Right cardiac atrium (tissue), 5 donors: ENCODE measurements at regions not wholly inside any gene's neighbourhood (a gene's known extent, or its start where the extent isn't known, plus 50 kb on each side); places are given as distances from the start of the nearest gene placed in this dataset.
"Not testable (repeated sequence)": the region's sequence is repeated elsewhere in the genome, so short reads cannot be mapped to it uniquely, and the experiment has no call there.

Experiments used
- ATAC-seq, 2 donors: fragments of 200-7000 bp; cut with Tn5 transposase; one replicate each; pipeline versions ENCODE4 v1.8.0 to v1.9.1; 2020; ENCODE audit warnings: moderate library complexity in 2 of 2, mild to moderate bottlenecking in 1 of 2
- DNase-seq, 3 donors: peaks; one replicate each; pipeline ENCODE4 v3.0.0-alpha.2; 2020
- H3K27ac ChIP-seq: one replicate; pipeline ENCODE4 v1.5.1; 2013; ENCODE audit warnings: mild to moderate bottlenecking, low read length, control low read depth, moderate library complexity
- H3K27me3 ChIP-seq: one replicate; pipeline ENCODE4 v1.6.1; 2013; ENCODE audit not compliant: control insufficient read depth, insufficient read depth
- H3K4me1 ChIP-seq: one replicate; pipeline ENCODE4 v1.6.1; 2013; ENCODE audit warnings: low read length; ENCODE audit not compliant: control insufficient read depth, insufficient read depth
- H3K4me3 ChIP-seq: one replicate; pipeline ENCODE4 v1.5.1; 2013; ENCODE audit warnings: low read length, control low read depth
- H3K9me3 ChIP-seq: one replicate; pipeline ENCODE4 v1.6.1; 2013; ENCODE audit warnings: low read length; ENCODE audit not compliant: control insufficient read depth
- WGBS: extraction: QIAGEN DNeasy Blood & Tissue Kit; methylation state at CpG from one replicate; pipeline ENCODE4 v1.1.7; 2013; 5-methylcytosine and 5-hydroxymethylcytosine counted together
- intact Hi-C, 4 donors: fragments of 100-400 bp; cut with DNase I; formaldehyde crosslinking; loops; one replicate each; pipeline versions ENCODE4 v1.11.0 to v1.14.0; 2022 to 2023
- donor health status: healthy with polysubstance abuse.
- donor health status: DM: no; HTN: yes; CAD: no.
- donor health status: DM: no; HTN: no; CAD: no.
- donor health status: DM: no; HTN: yes; CAD: no; lungs with severe emphysema.
- donor health status: DM: yes; HTN: yes; CAD: no.

DNA sequence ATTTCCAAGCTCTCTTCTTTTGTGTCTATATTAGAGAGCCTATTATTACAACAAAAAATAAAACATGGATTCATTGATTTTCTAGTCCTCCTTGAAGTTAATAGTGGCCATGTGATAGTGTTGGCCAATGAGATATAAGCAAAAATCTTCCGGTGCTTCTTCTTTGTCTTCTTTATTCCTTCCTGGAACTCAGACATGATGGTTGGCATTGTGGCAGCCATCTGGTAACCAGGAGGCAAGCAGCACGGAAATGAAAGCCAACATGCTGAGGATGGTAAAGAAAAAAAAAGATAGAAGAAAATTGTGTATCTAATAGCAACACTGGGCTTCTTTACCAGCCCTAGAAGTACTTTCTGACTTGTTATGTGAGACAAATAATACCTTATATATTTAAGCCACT is 50.8 kb upstream of the SEL1L start:
- 88% methylated on average over 2 of the region's 2 CpGs for WGBS
- Histone ChIP-seq H3K27ac (no peak overlapping the region), H3K4me1 (no peaks in the 10 kb centered on the region), H3K9me3 (no peaks in the 10 kb centered on the region), H3K27me3 (no peaks in the 10 kb centered on the region), H3K4me3 (no peak overlapping the region)
- intact Hi-C loops: no loop called here
- DNase-seq (no peak), ATAC-seq (no peak)

DNA sequence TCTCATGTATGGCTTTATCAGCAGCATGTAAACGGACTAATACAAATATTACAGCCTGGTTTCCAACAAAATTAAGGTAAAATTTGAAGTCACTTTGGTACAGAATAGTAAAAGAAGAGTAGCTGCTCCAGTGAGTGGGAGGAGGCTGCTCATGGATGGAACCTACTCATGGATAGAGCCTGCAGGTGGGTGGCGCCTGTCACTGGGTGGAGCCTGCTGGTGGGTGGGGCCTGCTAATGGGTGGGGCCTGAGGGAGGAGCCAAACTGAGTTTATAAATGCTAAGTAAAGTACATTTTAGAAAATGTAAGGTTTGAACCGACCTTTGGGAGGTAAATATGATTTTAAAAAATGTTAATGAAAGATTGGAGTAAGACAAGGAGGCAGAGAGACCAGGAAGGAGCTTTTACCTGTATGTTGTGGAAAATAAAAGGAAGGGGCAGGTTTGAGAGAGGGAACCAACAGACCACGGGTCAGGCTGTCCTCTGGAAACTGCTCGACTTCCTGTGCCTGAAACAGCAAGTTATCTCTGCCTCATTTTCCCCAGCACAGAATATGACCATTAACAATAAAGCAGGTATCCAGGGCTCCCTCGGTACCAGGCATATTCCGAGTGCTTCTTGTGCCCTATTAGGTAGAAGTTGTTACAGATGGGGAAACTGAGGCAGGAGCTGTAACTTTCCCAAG is 55.9 kb upstream of the SEL1L start:
- Histone ChIP-seq H3K4me3 (no peak overlapping the region), H3K9me3 (no peaks in the 10 kb centered on the region), H3K27ac (no peak overlapping the region), H3K27me3 (no peaks in the 10 kb centered on the region), H3K4me1 (no peaks in the 10 kb centered on the region)
- WGBS: 91% methylated on average over 7 of the region's 7 CpGs
- DNase-seq: no peak
- ATAC-seq: no peak
- intact Hi-C loops: no loop called here

DNA sequence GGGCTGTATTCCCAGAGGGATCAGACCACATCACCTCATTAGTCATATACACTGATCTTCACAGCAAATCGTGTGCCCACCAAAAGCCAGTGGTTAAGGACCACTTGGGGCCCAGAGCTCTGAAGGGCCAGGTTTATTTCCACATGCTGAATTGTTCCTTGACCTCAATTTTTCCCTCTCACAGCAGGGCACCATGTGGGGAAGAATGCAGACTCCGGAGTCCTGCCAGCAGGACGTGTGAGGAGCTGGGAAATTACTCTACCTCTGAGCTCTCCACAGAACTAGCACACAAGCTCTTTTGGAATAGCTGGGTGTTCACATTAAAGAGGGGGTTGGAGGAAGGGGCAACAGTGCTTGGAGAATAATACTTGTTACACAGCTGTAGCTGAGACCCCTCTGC is 57.6 kb upstream of the SEL1L start:
- no peaks in the 10 kb centered on the region for H3K9me3 ChIP-seq
- ATAC-seq (no peak), DNase-seq (no peak)
- no peak overlapping the region for H3K27ac ChIP-seq
- H3K4me3 ChIP-seq: no peak overlapping the region
- H3K27me3 ChIP-seq: no peaks in the 10 kb centered on the region
- H3K4me1 ChIP-seq: no peaks in the 10 kb centered on the region
- 66% methylated on average over 3 of the region's 3 CpGs for WGBS
- intact Hi-C loops: no loop called here

DNA sequence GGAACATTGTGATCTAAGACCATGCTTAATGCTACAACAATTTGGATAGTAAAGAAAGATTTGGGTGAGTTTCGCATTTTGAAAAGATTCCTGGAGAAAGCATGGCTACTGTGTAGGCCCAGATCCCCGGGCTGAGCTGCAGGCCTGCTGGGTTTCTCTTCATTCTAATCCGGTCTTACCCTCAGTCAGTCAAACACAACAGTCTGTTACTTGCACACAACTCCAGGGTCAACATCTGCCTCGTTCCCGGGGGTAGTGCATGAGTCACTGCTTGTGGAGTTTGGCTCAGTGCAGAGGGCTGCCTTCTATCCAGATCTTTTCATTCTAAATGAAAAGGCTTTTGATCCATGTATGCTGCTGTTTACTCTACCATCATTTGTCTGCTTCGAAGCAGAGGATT is 60.4 kb upstream of the SEL1L start:
- Histone ChIP-seq H3K9me3 (no peaks in the 10 kb centered on the region), H3K4me3 (no peak overlapping the region), H3K4me1 (no peaks in the 10 kb centered on the region), H3K27ac (no peak overlapping the region), H3K27me3 (no peaks in the 10 kb centered on the region)
- DNase-seq: peak; percentile 30 to 69 (median 65)
- intact Hi-C loops: no loop called here
- WGBS: 42% methylated on average over 6 of the region's 6 CpGs
- ATAC-seq: peak; percentile 83 to 91

DNA sequence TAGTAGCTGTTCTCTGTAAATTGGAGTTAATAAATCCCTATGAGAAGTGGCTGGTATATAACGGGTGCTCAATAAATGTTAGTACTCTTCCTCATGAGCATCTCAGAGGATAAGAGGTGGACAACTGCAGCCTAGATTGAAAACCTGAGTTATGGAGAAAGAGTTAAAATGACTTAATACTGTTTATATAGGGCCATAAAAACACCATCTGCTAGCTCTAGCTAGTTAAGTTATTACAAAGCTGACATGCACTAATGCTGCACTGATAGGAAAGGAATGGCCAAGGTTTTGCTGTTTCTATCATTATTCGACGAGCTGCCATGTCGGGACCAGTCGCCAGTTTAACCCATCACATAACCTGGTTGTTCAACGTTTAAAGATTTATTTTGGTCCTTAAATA is 72.0 kb upstream of the SEL1L start:
- no peak for DNase-seq
- no peaks in the 10 kb centered on the region for H3K4me1 ChIP-seq
- H3K27me3 ChIP-seq: no peaks in the 10 kb centered on the region
- no peak overlapping the region for H3K4me3 ChIP-seq
- 60% methylated on average over 6 of the region's 6 CpGs for WGBS
- no peaks in the 10 kb centered on the region for H3K9me3 ChIP-seq
- intact Hi-C loops: no loop called here
- no peak for ATAC-seq
- H3K27ac ChIP-seq: no peak overlapping the region

DNA sequence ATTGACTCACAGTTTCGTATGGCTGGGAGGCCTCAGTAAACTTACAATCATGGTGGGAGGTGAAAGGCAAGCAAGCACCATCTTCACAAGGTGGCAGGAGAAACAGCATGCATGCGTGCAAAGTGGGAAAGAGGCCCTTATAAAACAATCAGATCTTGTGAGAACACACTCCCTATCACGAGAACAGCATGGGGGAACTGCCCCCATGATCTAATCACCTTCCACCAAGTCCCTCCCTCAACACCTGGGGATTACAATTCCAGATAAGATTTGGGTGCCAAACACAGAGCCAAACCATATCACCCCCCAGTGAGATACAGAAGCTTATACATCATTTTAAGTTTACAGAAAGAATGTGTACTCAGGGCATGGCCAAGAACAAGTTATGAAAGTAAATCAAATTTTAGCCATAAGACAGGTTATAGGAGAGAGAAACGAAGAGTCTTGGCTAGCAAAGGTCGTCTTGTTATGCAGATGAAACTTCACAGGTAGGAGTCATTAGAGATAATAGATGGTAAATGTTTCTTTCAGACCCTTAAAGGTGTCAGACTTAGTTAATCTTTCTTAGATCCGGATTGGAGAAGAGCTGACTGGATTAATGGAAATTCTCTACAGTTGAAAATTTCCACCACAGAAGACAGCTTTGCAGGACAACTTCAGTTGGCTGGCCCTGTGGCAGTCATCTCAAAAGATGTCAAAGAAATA is 79.8 kb upstream of the SEL1L start:
- no peak overlapping the region for H3K4me3 ChIP-seq
- ATAC-seq (no peak), DNase-seq (no peak)
- intact Hi-C loops: no loop called here
- H3K27ac ChIP-seq: no peak overlapping the region
- H3K9me3 ChIP-seq: no peaks in the 10 kb centered on the region
- peaks cover 1% of the 10 kb centered on the region for H3K4me1 ChIP-seq
- no peaks in the 10 kb centered on the region for H3K27me3 ChIP-seq
- 54% methylated on average over 6 of the region's 6 CpGs for WGBS

DNA sequence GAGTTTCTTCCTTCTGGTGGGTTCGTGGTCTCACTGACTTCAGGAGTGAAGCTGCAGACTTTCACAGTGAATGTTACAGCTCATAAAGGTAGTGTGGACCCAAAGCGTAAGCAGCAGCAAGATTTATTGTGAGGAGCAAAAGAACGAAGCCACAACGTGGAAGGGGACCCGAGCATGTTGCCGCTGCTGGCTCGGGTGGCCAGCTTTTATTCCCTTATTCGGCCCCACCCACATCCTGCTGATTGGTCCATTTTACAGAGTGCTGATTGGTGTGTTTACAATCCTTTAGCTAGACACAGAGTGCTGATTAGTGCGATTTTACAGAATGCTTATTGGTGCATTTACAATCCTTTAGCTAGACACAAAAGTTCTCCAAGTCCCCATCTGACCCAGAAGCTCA is 80.6 kb upstream of the SEL1L start:
- H3K27me3 ChIP-seq, ATAC-seq, DNase-seq, H3K4me3 ChIP-seq, H3K9me3 ChIP-seq, intact Hi-C loops, H3K27ac ChIP-seq, H3K4me1 ChIP-seq: not testable (repeated sequence)
- WGBS: 91% methylated on average over 9 of the region's 9 CpGs

DNA sequence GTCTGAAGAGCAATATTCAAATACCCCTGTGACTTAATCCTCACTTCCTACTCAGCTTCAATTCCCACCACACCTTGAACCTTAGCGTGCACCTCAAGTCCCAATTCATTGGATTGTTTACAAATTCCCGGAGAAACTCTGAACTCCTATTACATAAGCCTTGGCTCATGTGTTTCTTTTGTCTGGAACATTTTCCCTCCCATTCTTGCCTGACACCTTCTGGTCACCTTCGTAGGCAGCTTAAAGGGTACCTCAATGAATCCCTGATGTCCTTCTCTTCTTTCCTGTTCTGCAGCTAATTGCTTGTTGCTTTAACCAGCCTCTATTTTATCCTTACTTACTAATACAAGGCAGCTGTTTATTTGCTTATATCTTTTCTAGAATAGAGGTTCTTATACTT is 85.0 kb upstream of the SEL1L start:
- Histone ChIP-seq H3K4me3 (no peak overlapping the region), H3K4me1 (no peaks in the 10 kb centered on the region), H3K9me3 (no peaks in the 10 kb centered on the region), H3K27ac (no peak overlapping the region), H3K27me3 (no peaks in the 10 kb centered on the region)
- intact Hi-C loops: no loop called here
- no peak for ATAC-seq
- WGBS: 70% methylated on average over 3 of the region's 3 CpGs
- no peak for DNase-seq

DNA sequence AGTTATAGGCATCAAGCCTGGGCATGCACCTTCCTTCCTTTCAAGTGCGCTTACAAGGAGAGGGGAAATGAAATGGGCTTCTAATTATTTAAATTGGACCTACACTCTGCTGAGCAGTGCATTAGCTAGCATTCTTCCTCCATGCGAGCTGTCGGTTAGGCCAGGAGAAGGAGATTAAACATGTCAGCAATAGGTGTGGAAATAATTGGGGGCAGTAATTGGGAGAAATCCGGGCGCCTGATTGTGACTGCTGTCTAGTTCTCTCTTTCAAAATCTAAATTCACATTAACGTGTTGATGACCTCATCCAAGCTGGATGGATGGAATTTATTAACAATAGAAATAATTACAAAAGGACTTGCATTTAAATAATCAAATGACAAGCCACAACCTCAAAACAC is 86.2 kb upstream of the SEL1L start:
- ATAC-seq (no peak), DNase-seq (no peak)
- WGBS: 65% methylated on average over 6 of the region's 6 CpGs
- no peak overlapping the region for H3K4me3 ChIP-seq
- no peaks in the 10 kb centered on the region for H3K9me3 ChIP-seq
- intact Hi-C loops: no loop called here
- no peaks in the 10 kb centered on the region for H3K4me1 ChIP-seq
- no peak overlapping the region for H3K27ac ChIP-seq
- H3K27me3 ChIP-seq: no peaks in the 10 kb centered on the region

DNA sequence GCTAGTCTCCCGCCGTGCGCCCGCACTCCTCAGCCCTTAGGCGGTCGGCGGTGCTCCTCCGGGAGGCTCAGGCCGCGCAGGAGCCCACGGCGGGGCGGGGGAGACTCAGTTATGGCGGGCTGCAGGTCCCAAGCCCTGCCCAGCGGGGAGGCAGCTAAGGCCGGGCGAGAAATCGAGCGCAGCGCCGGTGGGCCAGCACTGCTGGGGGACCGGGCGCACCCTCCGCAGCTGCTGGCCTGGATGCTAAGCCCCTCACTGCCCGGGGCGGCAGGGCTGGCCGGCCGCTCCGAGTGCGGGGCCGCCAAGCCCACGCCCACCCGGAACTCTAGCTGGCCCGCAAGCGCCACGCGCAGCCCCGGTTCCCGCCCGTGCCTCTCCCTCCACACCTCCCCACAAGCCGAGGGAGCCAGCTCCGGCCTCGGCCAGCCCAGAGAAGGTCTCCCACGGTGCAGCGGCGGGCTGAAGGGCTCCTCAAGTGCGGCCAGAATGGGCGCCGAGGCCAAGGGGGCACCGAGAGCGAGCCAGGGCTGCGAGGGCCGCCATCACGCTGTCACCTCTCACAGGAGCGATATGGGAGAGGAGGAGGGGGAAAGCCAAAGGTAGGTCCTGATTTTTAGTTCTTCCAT is 90.2 kb upstream of the SEL1L start:
- H3K4me1 ChIP-seq, H3K27ac ChIP-seq, H3K4me3 ChIP-seq, ATAC-seq, H3K9me3 ChIP-seq, intact Hi-C loops, H3K27me3 ChIP-seq: not testable (repeated sequence)
- peak in 1 of 3 donors; percentile 36 for DNase-seq
- 96% methylated on average over 55 of the region's 55 CpGs for WGBS

DNA sequence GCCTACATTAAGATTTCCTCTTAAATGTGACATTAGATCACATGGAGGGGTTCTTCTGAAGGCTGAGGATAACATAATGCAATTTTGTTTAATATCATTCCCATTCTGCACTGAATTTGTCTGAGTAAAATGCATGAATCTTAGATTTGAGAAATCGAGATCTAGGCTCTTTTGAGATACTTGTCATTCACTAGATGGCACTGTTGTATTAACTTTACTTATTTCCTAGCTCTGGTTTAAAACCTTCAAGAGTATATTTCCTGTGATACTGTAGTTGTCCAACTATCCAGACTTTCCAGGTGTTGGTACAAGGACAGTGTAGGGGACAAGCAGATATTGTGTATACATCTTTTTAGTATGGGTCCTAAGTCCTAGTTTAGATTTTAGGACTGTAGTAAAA is 91.7 kb upstream of the SEL1L start:
- Histone ChIP-seq H3K27me3 (no peaks in the 10 kb centered on the region), H3K27ac (no peak overlapping the region), H3K9me3 (no peaks in the 10 kb centered on the region), H3K4me1 (no peaks in the 10 kb centered on the region), H3K4me3 (no peak overlapping the region)
- intact Hi-C loops: no loop called here
- no peak for DNase-seq
- peak in 1 of 2 donors; percentile 42 for ATAC-seq
- 4% methylated on average over 1 of the region's 1 CpG for WGBS
